ENCODE measurements at regions not wholly inside any gene's neighbourhood (a gene's known extent, or its start where the extent isn't known, plus 50 kb on each side); places are given as distances from the start of the nearest gene placed in this dataset.

GRCh38 chr7:88437132-88437531, 130.4 kb upstream of the STEAP4 start:
- no peaks in the 10 kb centered on the region for H3K23me2 ChIP-seq (ENCODE audit: insufficient read length, low read depth, low read length, poor library complexity, severe bottlenecking)
- no peaks in the 10 kb centered on the region for H4K20me1 ChIP-seq (ENCODE audit: control insufficient read depth, insufficient read depth, insufficient read length)
- no peak overlapping the region for H3K23ac ChIP-seq (ENCODE audit: insufficient read length, low read depth, low read length)
- Mint-ChIP-seq H3K9me3 (no peaks in the 10 kb centered on the region), H3K27ac (no peak overlapping the region), H3K36me3 (ENCODE audit: insufficient read depth in 1 of 3, low read depth in 3 of 3) (no peaks in the 10 kb centered on the region; a peak in 1 of 7 replicates), H3K4me3 (no peak overlapping the region), H3K4me1 (no peaks in the 10 kb centered on the region), H3K27me3 (ENCODE audit: low read depth) (no peaks in the 10 kb centered on the region)
- H3K4me1 ChIP-seq (ENCODE audit: insufficient read depth, low read length) = no peaks in the 10 kb centered on the region
- no peak overlapping the region for H2AFZ ChIP-seq (ENCODE audit: low read length)
- H3K14ac ChIP-seq (ENCODE audit: insufficient read depth, low read length) = no peak overlapping the region
- H3K9ac ChIP-seq (ENCODE audit: extremely low read depth, insufficient read length, low read length) = no peak overlapping the region
- no peak overlapping the region for H4K91ac ChIP-seq (ENCODE audit: insufficient read length, low read depth, low read length)
- no peaks in the 10 kb centered on the region for H3K79me1 ChIP-seq (ENCODE audit: insufficient read depth, low read depth, low read length, poor library complexity, severe bottlenecking)
- H3K4ac ChIP-seq (ENCODE audit: low read depth, low read length) = no peak overlapping the region
- no peak overlapping the region for H3K4me2 ChIP-seq (ENCODE audit: insufficient read depth, insufficient read length, low read length)
- H3K27me3 ChIP-seq (ENCODE audit: insufficient read depth, low read length) = no peaks in the 10 kb centered on the region
- no peak overlapping the region for H4K5ac ChIP-seq (ENCODE audit: insufficient read length, low read depth, low read length)
- no peak overlapping the region for H2BK5ac ChIP-seq (ENCODE audit: insufficient read length, low read length)
- H3K27ac ChIP-seq (ENCODE audit: insufficient read length, low read depth, low read length) = no peak overlapping the region
- no peaks in the 10 kb centered on the region for H3K9me3 ChIP-seq (ENCODE audit: control insufficient read depth, low read depth, low read length)
- H3T11ph ChIP-seq (ENCODE audit: low read length) = no peak overlapping the region
- H2BK15ac ChIP-seq (ENCODE audit: low read depth, low read length) = no peak overlapping the region
- no peak overlapping the region for H2BK12ac ChIP-seq (ENCODE audit: insufficient read length, low read depth, low read length)
- no peak overlapping the region for H2BK20ac ChIP-seq (ENCODE audit: low read depth, low read length, poor library complexity, severe bottlenecking)
- TF ChIP-seq CTCF (conservative IDR thresholded peaks at IDR 0.05) = no peak
- H3K79me2 ChIP-seq (ENCODE audit: insufficient read depth, low read length) = no peaks in the 10 kb centered on the region
- DNase-seq = no peak
- H4K8ac ChIP-seq (replicated peaks; ENCODE audit: insufficient read length, low read depth, low read length) = no peak overlapping the region
- H3K18ac ChIP-seq (ENCODE audit: insufficient read length, low read depth, low read length) = no peak overlapping the region
- no peak overlapping the region for H2BK120ac ChIP-seq (ENCODE audit: low read depth, low read length, poor library complexity, severe bottlenecking)
- H2AK5ac ChIP-seq (ENCODE audit: insufficient read length, low read length) = no peak overlapping the region
- H3K56ac ChIP-seq (ENCODE audit: insufficient read length, low read depth, low read length) = no peak overlapping the region
